Large intestine (tissue), 3 donors: ENCODE measurements at regions not wholly inside any gene's neighbourhood (a gene's known extent, or its start where the extent isn't known, plus 50 kb on each side); places are given as distances from the start of the nearest gene placed in this dataset.

Experiments used
- DNase-seq, 2 donors: peaks; one replicate each; pipeline versions ENCODE4 v3.0.0 to v3.0.0-alpha.2; 2013
- H3K27ac ChIP-seq: one replicate; pipeline ENCODE4 v1.5.1; 2013; ENCODE audit warnings: low read length
- H3K27me3 ChIP-seq: 2 replicates; pipeline ENCODE4 v1.6.1; 2013; ENCODE audit warnings: low read length; ENCODE audit not compliant: control insufficient read depth, insufficient read depth
- H3K36me3 ChIP-seq: 2 replicates; pipeline ENCODE4 v1.6.1; 2013; ENCODE audit warnings: low read length; ENCODE audit not compliant: control insufficient read depth, insufficient read depth
- H3K4me1 ChIP-seq: one replicate; pipeline ENCODE4 v1.6.1; 2013; ENCODE audit warnings: low read length; ENCODE audit not compliant: control insufficient read depth, insufficient read depth
- H3K4me3 ChIP-seq: one replicate; pipeline ENCODE4 v1.5.1; 2013; ENCODE audit warnings: low read length
- H3K9me3 ChIP-seq: one replicate; pipeline ENCODE4 v1.6.1; 2013; ENCODE audit warnings: mild to moderate bottlenecking, low read depth, low read length, moderate library complexity; ENCODE audit not compliant: control insufficient read depth
- WGBS: methylation state at CpG from one replicate; pipeline ENCODE4 v1.1.5; 2013; ENCODE audit warnings: low lambda C conversion rate; ENCODE audit not compliant: insufficient coverage; 5-methylcytosine and 5-hydroxymethylcytosine counted together

GRCh38 chr5:42026446-42026845 is 101.4 kb downstream of the FBXO4 start:
- H3K4me1 ChIP-seq: no peaks in the 10 kb centered on the region
- H3K36me3 ChIP-seq: no peaks in the 10 kb centered on the region
- no peak overlapping the region for H3K27ac ChIP-seq
- no peak for DNase-seq
- no peak overlapping the region for H3K4me3 ChIP-seq
- 80% methylated on average over 1 of the region's 2 CpGs for WGBS
- H3K9me3 ChIP-seq: no peaks in the 10 kb centered on the region
- no peaks in the 10 kb centered on the region for H3K27me3 ChIP-seq

GRCh38 chr5:42032137-42032536 is 107.1 kb downstream of the FBXO4 start:
- WGBS: no CpG with 5 or more reads among the region's 1 CpG
- H3K36me3 ChIP-seq: no peaks in the 10 kb centered on the region
- H3K9me3 ChIP-seq: no peaks in the 10 kb centered on the region
- DNase-seq: no peak
- H3K4me3 ChIP-seq: no peak overlapping the region
- no peak overlapping the region for H3K27ac ChIP-seq
- H3K4me1 ChIP-seq: no peaks in the 10 kb centered on the region
- H3K27me3 ChIP-seq: no peaks in the 10 kb centered on the region

GRCh38 chr5:42035526-42035925 is 110.4 kb downstream of the FBXO4 start:
- Histone ChIP-seq H3K9me3 (no peaks in the 10 kb centered on the region), H3K4me3 (no peak overlapping the region), H3K27ac (no peak overlapping the region), H3K36me3 (no peaks in the 10 kb centered on the region), H3K27me3 (no peaks in the 10 kb centered on the region), H3K4me1 (no peaks in the 10 kb centered on the region)
- no CpG with 5 or more reads among the region's 1 CpG for WGBS
- DNase-seq: no peak

- WGBS: 33% methylated on average over 2 of the region's 5 CpGs
- no peak for DNase-seq
- no peaks in the 10 kb centered on the region for H3K4me1 ChIP-seq
- no peaks in the 10 kb centered on the region for H3K27me3 ChIP-seq
- H3K9me3 ChIP-seq: no peaks in the 10 kb centered on the region
- H3K4me3 ChIP-seq: no peak overlapping the region
- H3K27ac ChIP-seq: no peak overlapping the region
- no peaks in the 10 kb centered on the region for H3K36me3 ChIP-seq
Measured at GRCh38 chr5:42036379-42036778, 111.3 kb downstream of the FBXO4 start.

GRCh38 chr5:42037379-42037932 is 112.4 kb downstream of the FBXO4 start:
- H3K36me3 ChIP-seq: no peaks in the 10 kb centered on the region
- H3K4me1 ChIP-seq: no peaks in the 10 kb centered on the region
- 33% methylated on average over 3 of the region's 3 CpGs for WGBS
- DNase-seq: no peak
- H3K9me3 ChIP-seq: no peaks in the 10 kb centered on the region
- H3K27me3 ChIP-seq: no peaks in the 10 kb centered on the region
- no peak overlapping the region for H3K4me3 ChIP-seq
- no peak overlapping the region for H3K27ac ChIP-seq

GRCh38 chr5:42043400-42043799 is 118.3 kb downstream of the FBXO4 start:
- H3K4me3 ChIP-seq: no peak overlapping the region
- H3K27ac ChIP-seq: no peak overlapping the region
- no peaks in the 10 kb centered on the region for H3K36me3 ChIP-seq
- no peaks in the 10 kb centered on the region for H3K27me3 ChIP-seq
- H3K9me3 ChIP-seq: no peaks in the 10 kb centered on the region
- no peak for DNase-seq
- 83% methylated on average over 1 of the region's 2 CpGs for WGBS
- H3K4me1 ChIP-seq: no peaks in the 10 kb centered on the region

GRCh38 chr5:42057254-42057690 is 132.2 kb downstream of the FBXO4 start:
- Histone ChIP-seq H3K4me1 (no peaks in the 10 kb centered on the region), H3K4me3 (no peak overlapping the region), H3K9me3 (no peaks in the 10 kb centered on the region), H3K27me3 (no peaks in the 10 kb centered on the region), H3K36me3 (no peaks in the 10 kb centered on the region), H3K27ac (no peak overlapping the region)
- peak in 1 of 2 donors; percentile 8 for DNase-seq
- no CpG with 5 or more reads among the region's 5 CpGs for WGBS

GRCh38 chr5:42059291-42059690 is 134.2 kb downstream of the FBXO4 start:
- DNase-seq: no peak
- Histone ChIP-seq H3K27ac (no peak overlapping the region), H3K4me3 (no peak overlapping the region), H3K27me3 (no peaks in the 10 kb centered on the region), H3K36me3 (no peaks in the 10 kb centered on the region), H3K4me1 (no peaks in the 10 kb centered on the region), H3K9me3 (no peaks in the 10 kb centered on the region)
- 100% methylated on average over 1 of the region's 3 CpGs for WGBS

GRCh38 chr5:42059778-42060464 is 134.8 kb downstream of the FBXO4 start:
- Histone ChIP-seq H3K36me3 (no peaks in the 10 kb centered on the region), H3K4me1 (no peaks in the 10 kb centered on the region), H3K27me3 (no peaks in the 10 kb centered on the region), H3K27ac (no peak overlapping the region), H3K4me3 (no peak overlapping the region), H3K9me3 (no peaks in the 10 kb centered on the region)
- WGBS: no CpG with 5 or more reads among the region's 16 CpGs
- no peak for DNase-seq

- Histone ChIP-seq H3K27me3 (no peaks in the 10 kb centered on the region), H3K36me3 (no peaks in the 10 kb centered on the region), H3K27ac (no peak overlapping the region), H3K4me3 (no peak overlapping the region), H3K9me3 (no peaks in the 10 kb centered on the region), H3K4me1 (no peaks in the 10 kb centered on the region)
- DNase-seq: no peak
- 100% methylated on average over 1 of the region's 3 CpGs for WGBS
Measured at GRCh38 chr5:42061121-42061520, 136.0 kb downstream of the FBXO4 start.

GRCh38 chr5:42064821-42065220 is 139.7 kb downstream of the FBXO4 start:
- no peak for DNase-seq
- Histone ChIP-seq H3K27me3 (no peaks in the 10 kb centered on the region), H3K9me3 (no peaks in the 10 kb centered on the region), H3K4me3 (no peak overlapping the region), H3K4me1 (no peaks in the 10 kb centered on the region), H3K27ac (no peak overlapping the region), H3K36me3 (no peaks in the 10 kb centered on the region)
